MM.1S (cell line): ENCODE measurements at regions not wholly inside any gene's neighbourhood (a gene's known extent, or its start where the extent isn't known, plus 50 kb on each side); places are given as distances from the start of the nearest gene placed in this dataset.

Source experiments
- DNase-seq: peaks from one replicate; pipeline ENCODE4 v3.0.0-alpha.2; 2015
- H2AFZ ChIP-seq: fragments of 300-600 bp; sonication (generic); 2 replicates; pipeline ENCODE4 v1.6.0; 2016; ENCODE audit warnings: antibody characterized with exemption, low read length
- H3F3A ChIP-seq: fragments of 300-600 bp; sonication (generic); 2 replicates; pipeline ENCODE4 v1.6.1; 2016; ENCODE audit warnings: mild to moderate bottlenecking, antibody characterized with exemption, low read length, moderate library complexity, mixed read lengths; ENCODE audit not compliant: insufficient read depth
- H3K27ac ChIP-seq: fragments of 300-600 bp; sonication (generic); 2 replicates; pipeline ENCODE4 v1.5.1; 2016; ENCODE audit warnings: mild to moderate bottlenecking, low read length
- H3K27me3 ChIP-seq: fragments of 300-600 bp; sonication (generic); replicated peaks from 2 replicates; pipeline ENCODE4 v1.6.0; 2016; ENCODE audit warnings: low read length; ENCODE audit not compliant: insufficient read depth
- H3K36me3 ChIP-seq: fragments of 300-600 bp; sonication (generic); replicated peaks from 2 replicates; pipeline ENCODE4 v1.6.1; 2016; ENCODE audit warnings: mild to moderate bottlenecking, low read length, mixed read lengths; ENCODE audit not compliant: insufficient read depth
- H3K4me1 ChIP-seq: fragments of 300-600 bp; sonication (generic); 2 replicates; pipeline ENCODE4 v1.6.1; 2016; ENCODE audit warnings: low read length, mixed read lengths
- H3K4me2 ChIP-seq: fragments of 300-600 bp; sonication (generic); 2 replicates; pipeline ENCODE4 v1.6.0; 2016; ENCODE audit warnings: low read depth, low read length
- H3K4me3 ChIP-seq: fragments of 300-600 bp; sonication (generic); 2 replicates; pipeline ENCODE4 v1.5.1; 2016; ENCODE audit warnings: low read length, mixed read lengths
- H3K79me2 ChIP-seq: fragments of 300-600 bp; sonication (generic); 2 replicates; pipeline ENCODE4 v1.6.1; 2016; ENCODE audit warnings: mixed run types, low read length, mixed read lengths
- H3K9ac ChIP-seq: fragments of 300-600 bp; sonication (generic); 2 replicates; pipeline ENCODE4 v1.6.1; 2016; ENCODE audit warnings: low read length, mixed read lengths
- H3K9me2 ChIP-seq: fragments of 300-600 bp; sonication (generic); replicated peaks from 2 replicates; pipeline ENCODE4 v1.6.1; 2016; ENCODE audit warnings: mild to moderate bottlenecking, low read length, mixed read lengths; ENCODE audit not compliant: insufficient read depth
- H3K9me3 ChIP-seq: fragments of 300-600 bp; sonication (generic); replicated peaks from 2 replicates; pipeline ENCODE4 v1.6.1; 2016; ENCODE audit warnings: mild to moderate bottlenecking, low read length, mixed read lengths; ENCODE audit not compliant: insufficient read depth
- H4K20me1 ChIP-seq: fragments of 300-600 bp; sonication (generic); 2 replicates; pipeline ENCODE4 v1.6.1; 2016; ENCODE audit warnings: mild to moderate bottlenecking, low read length, moderate library complexity, mixed read lengths; ENCODE audit not compliant: insufficient read depth
- EZH2 ChIP-seq: fragments of 300-600 bp; sonication (generic); optimal IDR thresholded peaks from 2 replicates; pipeline ENCODE3; 2017; ENCODE audit warnings: low read depth, mild to moderate bottlenecking, antibody characterized with exemption, low read length, mixed read lengths
- EZH2phosphoT487 ChIP-seq: fragments of 300-600 bp; sonication (generic); IDR thresholded peaks from 2 replicates; pipeline ENCODE4 v1.6.1; 2018; ENCODE audit warnings: antibody characterized with exemption, low read length
- TF ChIP-seq, protein P1 (sequence below): fragments of 300-600 bp; sonication (generic); IDR thresholded peaks from 2 replicates; pipeline ENCODE4 v1.5.1; 2016; ENCODE audit warnings: antibody characterized with exemption, low read length, mixed read lengths

DNA sequence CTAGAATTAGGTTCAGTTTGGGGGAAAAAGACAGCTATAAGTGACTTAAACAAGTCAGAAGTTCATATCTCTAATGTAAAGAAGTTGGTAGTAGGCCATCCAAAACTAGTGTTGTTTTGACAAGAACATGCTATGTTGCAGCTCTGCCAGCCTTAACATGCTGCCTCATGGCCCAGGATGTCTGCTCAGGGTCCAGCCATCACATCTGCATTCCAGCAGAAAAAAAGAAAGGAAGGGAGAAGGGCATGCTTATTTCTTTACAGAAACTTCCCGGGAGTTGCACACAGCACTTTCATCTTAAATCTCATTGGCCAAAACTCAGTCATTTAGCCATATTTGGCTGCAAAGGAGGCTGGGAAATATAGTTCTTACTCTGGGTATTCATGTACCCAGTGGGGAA is 400.4 kb upstream of the PODXL start:
- Histone ChIP-seq H3K4me2 (no peak overlapping the region), H3K79me2 (no peaks in the 10 kb centered on the region), H3K9me2 (no peaks in the 10 kb centered on the region), H3K4me1 (no peaks in the 10 kb centered on the region), H3K27ac (no peak overlapping the region), H3K9me3 (no peaks in the 10 kb centered on the region), H3K27me3 (no peaks in the 10 kb centered on the region), H3K36me3 (no peaks in the 10 kb centered on the region), H3K9ac (no peak overlapping the region), H2AFZ (no peak overlapping the region), H3F3A (no peaks in the 10 kb centered on the region), H4K20me1 (no peaks in the 10 kb centered on the region), H3K4me3 (no peak overlapping the region)
- TF ChIP-seq EZH2phosphoT487 (no peak), EZH2 (no peak)
- TF ChIP-seq, protein P1, sequence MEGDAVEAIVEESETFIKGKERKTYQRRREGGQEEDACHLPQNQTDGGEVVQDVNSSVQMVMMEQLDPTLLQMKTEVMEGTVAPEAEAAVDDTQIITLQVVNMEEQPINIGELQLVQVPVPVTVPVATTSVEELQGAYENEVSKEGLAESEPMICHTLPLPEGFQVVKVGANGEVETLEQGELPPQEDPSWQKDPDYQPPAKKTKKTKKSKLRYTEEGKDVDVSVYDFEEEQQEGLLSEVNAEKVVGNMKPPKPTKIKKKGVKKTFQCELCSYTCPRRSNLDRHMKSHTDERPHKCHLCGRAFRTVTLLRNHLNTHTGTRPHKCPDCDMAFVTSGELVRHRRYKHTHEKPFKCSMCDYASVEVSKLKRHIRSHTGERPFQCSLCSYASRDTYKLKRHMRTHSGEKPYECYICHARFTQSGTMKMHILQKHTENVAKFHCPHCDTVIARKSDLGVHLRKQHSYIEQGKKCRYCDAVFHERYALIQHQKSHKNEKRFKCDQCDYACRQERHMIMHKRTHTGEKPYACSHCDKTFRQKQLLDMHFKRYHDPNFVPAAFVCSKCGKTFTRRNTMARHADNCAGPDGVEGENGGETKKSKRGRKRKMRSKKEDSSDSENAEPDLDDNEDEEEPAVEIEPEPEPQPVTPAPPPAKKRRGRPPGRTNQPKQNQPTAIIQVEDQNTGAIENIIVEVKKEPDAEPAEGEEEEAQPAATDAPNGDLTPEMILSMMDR: no peak
- DNase-seq: no peak

DNA sequence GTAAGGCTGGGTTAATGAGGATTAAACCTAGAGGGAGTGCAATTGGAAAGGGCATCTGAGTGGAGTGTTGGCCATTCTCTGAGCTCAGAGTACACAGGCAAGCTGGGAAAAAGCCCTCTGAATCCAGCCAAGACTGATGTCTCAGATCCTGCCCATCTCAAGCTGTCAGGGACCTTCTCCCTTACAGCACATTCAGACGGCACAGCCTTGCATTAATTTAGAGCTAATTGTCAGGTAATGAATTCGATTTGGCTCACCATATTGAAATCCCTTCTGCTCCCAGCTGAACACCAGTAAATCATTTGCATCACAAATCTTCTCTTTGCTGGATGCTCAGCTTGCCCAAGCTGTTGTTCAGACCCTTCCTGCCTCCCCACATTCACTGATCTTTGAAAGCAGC is 399.3 kb upstream of the PODXL start:
- H3K79me2 ChIP-seq: no peaks in the 10 kb centered on the region
- H3F3A ChIP-seq: no peaks in the 10 kb centered on the region
- H2AFZ ChIP-seq: no peak overlapping the region
- H4K20me1 ChIP-seq: no peaks in the 10 kb centered on the region
- no peak overlapping the region for H3K27ac ChIP-seq
- no peak overlapping the region for H3K4me3 ChIP-seq
- H3K4me1 ChIP-seq: no peaks in the 10 kb centered on the region
- H3K4me2 ChIP-seq: no peak overlapping the region
- no peak for DNase-seq
- no peaks in the 10 kb centered on the region for H3K9me3 ChIP-seq
- H3K9ac ChIP-seq: no peak overlapping the region
- no peak for TF ChIP-seq EZH2phosphoT487
- no peak for TF ChIP-seq EZH2
- TF ChIP-seq, protein P1: no peak
- H3K27me3 ChIP-seq: no peaks in the 10 kb centered on the region
- H3K36me3 ChIP-seq: no peaks in the 10 kb centered on the region
- no peaks in the 10 kb centered on the region for H3K9me2 ChIP-seq

- TF ChIP-seq EZH2 (no peak), EZH2phosphoT487 (no peak)
- TF ChIP-seq, protein P1: no peak
- Histone ChIP-seq H2AFZ (no peak overlapping the region), H3K36me3 (no peaks in the 10 kb centered on the region), H3K27me3 (no peaks in the 10 kb centered on the region), H4K20me1 (no peaks in the 10 kb centered on the region), H3F3A (no peaks in the 10 kb centered on the region), H3K9me3 (no peaks in the 10 kb centered on the region), H3K27ac (no peak overlapping the region), H3K79me2 (no peaks in the 10 kb centered on the region), H3K9ac (no peak overlapping the region), H3K4me2 (no peak overlapping the region), H3K4me3 (no peak overlapping the region), H3K9me2 (no peaks in the 10 kb centered on the region), H3K4me1 (no peaks in the 10 kb centered on the region)
- no peak for DNase-seq
Observed at GRCh38 chr7:131953184-131953583, 396.8 kb upstream of the PODXL start.
